CD4-positive, alpha-beta T cell (primary cell): ENCODE measurements at regions not wholly inside any gene's neighbourhood (a gene's known extent, or its start where the extent isn't known, plus 50 kb on each side); places are given as distances from the start of the nearest gene placed in this dataset.

ENCODE experiments used
- ATAC-seq: fragments of 200-7000 bp; cut with Tn5 transposase; one replicate; pipeline ENCODE4 v1.10.0; 2022; ENCODE audit warnings: mild to moderate bottlenecking; ENCODE audit not compliant: poor library complexity
- CTCF ChIA-PET: fragments of 350-600 bp; sonication (Branson Sonifier 250); formaldehyde crosslinking; loops from one replicate; lab custom pipeline; 2021; ENCODE audit warnings: antibody characterized with exemption, inconsistent platforms; lab: Charles Lee
- POLR2A ChIA-PET: fragments of 350-600 bp; sonication (Branson Sonifier 250); formaldehyde crosslinking; loops from one replicate; lab custom pipeline; 2021; ENCODE audit warnings: antibody characterized with exemption, inconsistent platforms; lab: Charles Lee
- DNase-seq, 14 experiments: peaks; one replicate each; pipeline ENCODE4 v3.0.0-alpha.2; 2013 to 2020; ENCODE audit warnings: mixed read lengths in 2 of 14
- H3K27ac ChIP-seq, 2 donors: one replicate each; pipeline versions ENCODE4 v1.5.1 to v1.7.0; 2013; ENCODE audit warnings: low read length in 2 of 2, low read depth in 1 of 2, mild to moderate bottlenecking in 1 of 2
- H3K27me3 ChIP-seq, 2 experiments: 1 replicate in 1 of 2; 2 replicates in 1 of 2; pipeline versions ENCODE4 v1.6.1 to v1.7.0; 2013; ENCODE audit warnings: low read length in 2 of 2, control low read depth in 1 of 2, mild to moderate bottlenecking in 1 of 2, moderate library complexity in 1 of 2; ENCODE audit not compliant: insufficient read depth in 2 of 2, control insufficient read depth in 1 of 2
- H3K36me3 ChIP-seq: one replicate; pipeline ENCODE4 v1.6.1; 2013; ENCODE audit warnings: low read length, control low read depth; ENCODE audit not compliant: insufficient read depth
- H3K4me1 ChIP-seq: one replicate; pipeline ENCODE4 v1.6.1; 2013; ENCODE audit warnings: low read length, control low read depth; ENCODE audit not compliant: insufficient read depth
- H3K4me3 ChIP-seq: one replicate; pipeline ENCODE4 v1.5.1; 2013; ENCODE audit warnings: mild to moderate bottlenecking, low read length, moderate library complexity
- H3K9me3 ChIP-seq, 2 experiments: 1 replicate in 1 of 2; 2 replicates in 1 of 2; pipeline versions ENCODE4 v1.6.1 to v1.7.0; 2013; ENCODE audit warnings: low read length in 2 of 2, mild to moderate bottlenecking in 2 of 2, control low read depth in 1 of 2, moderate library complexity in 1 of 2; ENCODE audit not compliant: control insufficient read depth in 1 of 2, insufficient read depth in 1 of 2
- H3K27ac Mint-ChIP-seq: one replicate; pipeline ENCODE4 v1.8.0; 2020; ENCODE audit warnings: mixed read lengths
- H3K27me3 Mint-ChIP-seq: one replicate; pipeline ENCODE4 v1.8.0; 2021; ENCODE audit warnings: mixed read lengths
- H3K36me3 Mint-ChIP-seq: one replicate; pipeline ENCODE4 v1.8.0; 2021; ENCODE audit warnings: low read depth, mixed read lengths
- H3K4me1 Mint-ChIP-seq: one replicate; pipeline ENCODE4 v1.8.0; 2021; ENCODE audit warnings: low read depth, mixed read lengths
- H3K4me3 Mint-ChIP-seq: one replicate; pipeline ENCODE4 v1.8.0; 2020; ENCODE audit warnings: mild to moderate bottlenecking, mixed read lengths
- H3K9me3 Mint-ChIP-seq: one replicate; pipeline ENCODE4 v1.8.0; 2020; ENCODE audit warnings: mixed read lengths
- CTCF ChIP-seq: fragments of 200-600 bp; IDR thresholded peaks from one replicate; pipeline ENCODE4 v1.8.0; 2022; ENCODE audit warnings: antibody characterized with exemption, mild to moderate bottlenecking
- intact Hi-C, 2 experiments: fragments of 100-400 bp; cut with DNase I in 1 of 2; cut with micrococcal nuclease in 1 of 2; formaldehyde crosslinking; loops; one replicate each; pipeline versions ENCODE4 v1.15.1 to v1.9.0; 2023 to 2025; cut with DNase I, micrococcal nuclease

- Histone ChIP-seq H3K27me3 (no peaks in the 10 kb centered on the region), H3K36me3 (no peaks in the 10 kb centered on the region), H3K4me1 (no peaks in the 10 kb centered on the region), H3K9me3 (no peaks in the 10 kb centered on the region), H3K4me3 (no peak overlapping the region), H3K27ac (no peak overlapping the region)
- no peak for ATAC-seq
- H3K4me1 Mint-ChIP-seq = no peaks in the 10 kb centered on the region
- no peak for DNase-seq
- no peak overlapping the region for H3K4me3 Mint-ChIP-seq
- ChIA-PET CTCF (no interaction called here), POLR2A (interaction anchor here (1.0 kb wide), 1 partner anchor 66 kb away, joined by 3 read pairs; no protein-coding TSS in a partner anchor)
- TF ChIP-seq CTCF = no peak
- no peaks in the 10 kb centered on the region for H3K36me3 Mint-ChIP-seq
- no peak overlapping the region for H3K27ac Mint-ChIP-seq
- no peaks in the 10 kb centered on the region for H3K9me3 Mint-ChIP-seq
- intact Hi-C loops = no loop called here
- H3K27me3 Mint-ChIP-seq = no peaks in the 10 kb centered on the region
Measured at GRCh38 chr1:225711236-225711937, 58.5 kb upstream of the ENAH start.

- intact Hi-C loops = no loop called here
- ChIA-PET CTCF (no interaction called here), POLR2A (no interaction called here)
- no peaks in the 10 kb centered on the region for H3K27me3 Mint-ChIP-seq
- Histone ChIP-seq H3K27ac (no peak overlapping the region), H3K4me3 (no peak overlapping the region), H3K36me3 (no peaks in the 10 kb centered on the region), H3K27me3 (no peaks in the 10 kb centered on the region), H3K9me3 (no peaks in the 10 kb centered on the region), H3K4me1 (no peaks in the 10 kb centered on the region)
- H3K36me3 Mint-ChIP-seq = no peaks in the 10 kb centered on the region
- H3K4me1 Mint-ChIP-seq = no peaks in the 10 kb centered on the region
- H3K9me3 Mint-ChIP-seq = no peaks in the 10 kb centered on the region
- no peak for TF ChIP-seq CTCF
- no peak overlapping the region for H3K4me3 Mint-ChIP-seq
- ATAC-seq = no peak
- H3K27ac Mint-ChIP-seq = no peak overlapping the region
- DNase-seq = peak in 3 of 14 experiments; percentile 10 to 30 (median 22)
Measured at GRCh38 chr1:225712391-225712790, 59.5 kb upstream of the ENAH start.

GRCh38 chr1:225713281-225713680 is 60.4 kb upstream of the ENAH start:
- no peaks in the 10 kb centered on the region for H3K4me1 Mint-ChIP-seq
- H3K4me3 Mint-ChIP-seq = no peak overlapping the region
- H3K4me1 ChIP-seq = no peaks in the 10 kb centered on the region
- DNase-seq = no peak
- no peaks in the 10 kb centered on the region for H3K9me3 ChIP-seq
- H3K9me3 Mint-ChIP-seq = no peaks in the 10 kb centered on the region
- no peaks in the 10 kb centered on the region for H3K36me3 Mint-ChIP-seq
- ChIA-PET POLR2A (no interaction called here), CTCF (no interaction called here)
- no peak overlapping the region for H3K27ac Mint-ChIP-seq
- intact Hi-C loops = no loop called here
- no peak overlapping the region for H3K4me3 ChIP-seq
- TF ChIP-seq CTCF = no peak
- no peaks in the 10 kb centered on the region for H3K36me3 ChIP-seq
- H3K27me3 Mint-ChIP-seq = no peaks in the 10 kb centered on the region
- no peaks in the 10 kb centered on the region for H3K27me3 ChIP-seq
- ATAC-seq = no peak
- no peak overlapping the region for H3K27ac ChIP-seq
